Activated naive CD4-positive, alpha-beta T cell treated with anti-CD3 and anti-CD28 coated beads, Interleukin-2, amount 50 U/mL, for 16 hours (primary cell): ENCODE measurements at regions not wholly inside any gene's neighbourhood (a gene's known extent, or its start where the extent isn't known, plus 50 kb on each side); places are given as distances from the start of the nearest gene placed in this dataset.

Source experiments
- DNase-seq: peaks from one replicate; pipeline ENCODE4 v3.0.0-alpha.2; 2020

DNA sequence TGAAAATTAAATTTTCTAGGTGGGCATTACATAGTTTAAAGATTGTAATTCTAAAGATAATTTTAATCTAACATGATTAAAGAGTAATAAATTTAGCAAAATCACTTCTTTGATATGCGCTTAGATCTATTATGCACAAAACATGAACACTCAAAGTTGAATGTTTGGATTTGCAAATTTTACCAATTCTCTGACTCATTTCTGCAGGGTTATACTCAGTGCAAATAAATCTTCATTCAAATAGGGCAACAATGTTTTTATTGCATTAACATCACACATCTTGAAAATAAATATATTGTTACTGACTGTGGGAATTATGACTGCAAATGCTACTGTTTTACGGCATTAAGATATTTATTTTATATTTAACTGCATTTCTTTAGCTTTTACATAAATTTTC lies 110.7 kb downstream of the OGFRL1 start:
- DNase-seq: no peak

DNA sequence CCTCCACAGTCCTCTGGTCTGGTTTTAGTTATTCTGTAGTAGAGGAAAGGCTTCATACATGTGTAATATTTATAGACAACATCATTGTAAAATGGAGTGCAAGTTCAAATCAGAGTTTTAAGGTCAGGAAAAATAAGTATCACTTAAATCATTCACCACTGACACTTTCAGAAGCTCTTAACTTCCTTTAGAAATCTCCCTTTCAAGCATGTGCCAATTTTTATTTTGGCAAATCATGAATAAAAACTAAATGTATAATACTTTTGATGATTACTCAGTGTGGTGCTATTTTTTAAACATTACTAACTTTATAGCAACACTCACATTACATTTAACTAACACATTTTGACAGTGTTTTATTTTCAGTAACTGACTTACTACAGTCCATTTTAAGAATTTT lies 112.2 kb downstream of the OGFRL1 start:
- no peak for DNase-seq

DNA sequence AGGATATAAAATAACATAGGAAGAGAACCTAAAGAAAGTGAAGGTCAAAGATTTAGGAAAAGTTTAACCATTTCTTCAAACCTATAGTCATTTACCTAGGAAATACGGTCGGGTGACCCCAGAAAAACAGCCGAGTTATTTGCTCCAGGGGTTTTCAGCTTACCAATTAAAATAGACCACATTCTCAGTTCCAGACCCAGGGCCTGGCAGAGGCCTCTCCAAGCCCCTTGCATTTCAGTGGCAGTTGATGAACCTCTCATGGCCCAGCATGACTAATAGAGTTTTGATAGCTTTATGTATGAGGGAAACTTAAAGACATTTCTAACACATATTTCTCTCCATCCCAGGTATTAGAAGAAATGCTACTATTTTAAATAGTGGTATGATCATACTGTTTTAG lies 113.5 kb downstream of the OGFRL1 start:
- no peak for DNase-seq

DNA sequence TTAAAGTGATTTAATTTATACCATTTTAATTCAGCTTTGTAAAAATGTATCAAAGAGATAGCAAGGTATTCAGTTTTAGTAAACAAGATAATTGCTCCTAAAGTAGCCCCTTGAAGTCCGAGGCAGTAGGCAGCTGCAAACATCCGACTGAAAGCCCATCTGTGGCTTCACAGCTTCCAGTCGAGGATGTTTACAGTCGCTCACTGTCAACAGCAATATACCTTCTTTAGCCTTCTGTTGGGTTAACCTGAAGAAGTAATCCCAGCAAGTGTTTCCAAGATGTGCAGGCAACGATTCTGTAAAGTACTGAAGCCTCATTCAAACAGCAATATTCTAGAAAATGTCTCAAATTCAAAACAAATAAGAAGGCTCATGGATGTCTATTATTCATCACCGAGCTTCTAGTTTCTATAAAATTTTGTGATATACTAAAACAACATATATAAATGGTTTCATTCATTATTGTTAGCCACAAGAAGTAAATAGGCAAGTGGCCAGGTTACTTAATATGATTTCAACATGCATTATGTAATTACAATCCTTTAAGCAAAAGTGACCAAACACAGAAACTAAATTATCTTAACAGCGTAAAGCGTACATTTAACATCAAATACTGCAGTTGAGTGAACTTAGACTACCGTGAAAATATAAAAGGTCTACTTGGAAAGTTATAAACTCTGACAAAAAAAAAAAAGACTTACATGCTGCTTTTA lies 115.0 kb downstream of the OGFRL1 start:
- no peak for DNase-seq

DNA sequence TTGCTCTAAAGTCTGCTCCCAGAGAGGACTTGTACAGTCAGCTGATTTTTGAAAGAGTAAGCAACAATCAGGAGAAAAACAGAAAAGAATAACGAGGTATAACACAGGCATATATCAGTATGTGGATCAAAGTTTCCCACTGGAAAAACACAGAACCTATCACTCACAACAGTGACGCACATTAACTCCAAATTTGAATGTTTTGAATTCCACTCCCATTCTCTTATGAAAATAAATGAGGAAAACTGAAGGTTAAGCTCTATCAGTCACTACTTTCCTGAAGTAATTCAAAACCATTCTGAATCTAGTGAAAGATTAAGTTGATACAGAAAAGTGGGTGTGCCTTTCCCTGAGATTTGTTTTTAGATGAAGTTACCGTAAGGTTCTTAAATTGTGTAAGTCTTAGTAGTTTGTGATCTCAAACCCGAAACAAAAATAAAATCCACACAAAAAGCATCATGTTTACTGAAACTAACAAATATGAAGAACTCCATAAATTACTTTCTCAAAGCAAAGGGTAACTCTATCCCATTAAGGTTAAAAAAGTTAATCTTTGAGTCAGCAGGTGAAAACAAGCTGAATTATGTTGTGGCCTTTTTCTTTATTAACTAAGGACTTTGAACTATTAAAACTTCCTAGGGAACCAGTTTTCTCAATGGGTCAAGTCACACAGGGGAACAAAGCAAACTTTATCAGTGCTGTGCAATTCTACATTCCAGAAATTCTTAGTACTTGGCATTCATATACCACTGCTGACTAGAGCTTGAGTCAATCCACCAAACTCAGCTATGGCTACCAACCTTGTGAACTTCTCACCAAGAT lies 115.7 kb downstream of the OGFRL1 start:
- no peak for DNase-seq

DNA sequence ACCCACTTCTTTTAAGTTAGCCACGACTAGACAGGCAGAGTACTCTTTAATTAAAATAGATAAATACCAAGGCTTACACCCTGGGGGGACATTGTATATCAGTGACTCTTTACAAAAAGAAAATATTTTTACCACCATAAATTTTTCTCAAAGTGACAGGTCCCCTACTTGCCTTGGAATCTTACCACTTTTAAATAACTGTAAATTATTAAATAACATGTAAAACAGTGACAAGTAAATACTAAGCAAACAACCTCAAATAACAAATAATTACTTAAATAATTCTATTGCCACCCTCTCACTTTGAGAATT lies 116.3 kb downstream of the OGFRL1 start:
- no peak for DNase-seq

DNA sequence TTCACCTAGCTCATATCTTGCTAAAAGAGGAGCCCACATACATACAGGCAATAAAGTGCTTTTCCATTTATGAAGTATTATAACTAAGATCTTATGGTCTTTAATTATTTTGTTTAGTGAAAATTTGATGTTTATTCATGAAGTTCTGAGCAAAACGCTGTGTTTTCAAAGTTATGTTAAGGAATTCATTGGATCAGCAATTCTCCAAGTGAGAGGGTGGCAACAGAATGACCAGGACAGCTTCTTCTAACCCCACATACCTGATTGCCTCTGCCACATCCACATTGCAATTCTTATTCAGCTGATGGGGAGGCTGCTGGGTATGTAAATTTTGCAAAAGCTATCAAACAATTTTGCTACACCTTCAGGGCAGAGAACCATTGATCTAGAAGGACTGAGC lies 116.8 kb downstream of the OGFRL1 start:
- DNase-seq: no peak

DNA sequence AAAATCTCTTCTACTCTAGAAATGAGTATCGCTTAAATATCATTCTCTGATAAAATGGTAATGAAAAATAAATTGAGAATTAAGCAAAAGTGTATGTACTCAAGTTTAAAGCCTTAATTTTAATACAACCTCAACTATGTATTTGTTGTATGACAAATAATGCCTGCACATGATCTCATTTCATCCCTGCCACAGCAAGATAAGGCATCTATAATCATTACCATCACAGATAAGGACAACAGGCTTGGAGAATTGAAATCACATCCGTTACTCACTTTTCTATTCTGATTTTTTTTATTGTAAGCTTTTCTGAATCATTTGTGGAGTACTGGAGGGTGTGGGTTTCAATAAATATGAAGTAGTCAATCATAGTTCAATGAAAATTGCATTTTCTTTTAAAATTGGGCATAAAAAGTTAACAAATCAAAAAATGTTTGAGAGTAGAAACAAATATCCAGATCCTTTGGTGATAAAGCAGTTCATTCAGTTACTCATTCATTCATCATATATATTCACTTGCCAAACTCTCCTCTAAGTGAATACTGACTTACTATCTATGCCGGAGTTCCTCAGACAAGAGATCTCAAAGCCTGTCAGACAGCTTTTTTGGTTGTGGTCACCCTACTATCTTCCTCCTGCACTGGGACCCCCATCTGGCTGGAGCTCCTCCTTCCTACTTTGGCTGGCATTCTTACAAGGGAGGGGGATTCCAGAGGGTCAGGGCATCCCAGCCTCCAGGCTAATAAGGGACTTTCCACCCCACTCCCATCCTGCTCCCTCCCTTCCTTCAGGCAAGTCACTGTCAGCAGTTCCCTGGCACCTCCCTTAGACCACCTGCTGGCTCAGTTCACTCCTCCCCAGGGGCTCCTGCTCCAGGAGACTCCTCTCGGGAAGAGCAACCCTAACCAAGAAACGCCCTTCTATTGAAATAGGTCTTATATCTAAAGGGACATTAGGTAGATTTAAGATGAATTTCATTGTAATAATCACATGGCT lies 118.6 kb downstream of the OGFRL1 start:
- DNase-seq: no peak

DNA sequence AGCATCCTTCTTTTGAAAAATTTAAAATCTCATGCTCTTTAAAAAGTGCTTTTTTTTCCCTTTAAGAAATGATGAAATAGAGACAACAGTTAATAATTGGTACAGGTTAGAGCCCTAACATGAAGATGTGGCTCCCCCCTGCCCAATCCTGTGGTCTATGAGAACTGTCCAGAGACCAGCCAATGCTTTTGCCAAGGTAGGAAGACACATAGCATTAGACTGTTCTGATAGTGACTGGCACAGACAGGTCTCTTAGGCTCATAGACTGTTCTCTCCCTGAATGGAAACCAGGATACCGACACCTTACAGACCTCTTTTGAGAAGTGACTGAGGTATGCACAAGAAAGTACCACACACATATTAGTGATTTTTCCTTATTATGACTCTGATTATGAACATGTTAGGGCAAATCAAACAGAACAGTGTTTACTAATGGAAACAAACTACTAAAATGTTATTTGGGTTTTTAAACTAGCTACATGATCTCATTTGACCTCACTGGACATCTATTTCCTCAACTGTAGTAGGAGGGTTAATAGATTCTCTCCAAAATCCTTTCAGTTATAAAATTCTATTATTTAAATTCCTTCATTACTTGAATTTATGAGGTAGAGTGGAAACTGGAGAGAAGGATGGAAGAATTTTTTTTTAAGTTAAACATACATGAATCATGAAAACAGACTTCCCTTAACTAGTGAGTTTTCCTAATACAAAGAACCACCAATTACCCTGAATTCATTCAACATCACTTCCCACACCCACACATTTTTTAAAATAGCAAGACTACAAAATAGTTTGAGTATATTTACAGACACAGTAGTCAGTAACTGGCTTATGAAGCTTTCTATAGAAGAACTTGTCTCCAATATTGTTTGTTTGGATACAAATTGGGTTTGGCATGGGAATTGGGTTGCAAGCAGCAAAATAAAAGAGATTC lies 120.4 kb downstream of the OGFRL1 start:
- no peak for DNase-seq

DNA sequence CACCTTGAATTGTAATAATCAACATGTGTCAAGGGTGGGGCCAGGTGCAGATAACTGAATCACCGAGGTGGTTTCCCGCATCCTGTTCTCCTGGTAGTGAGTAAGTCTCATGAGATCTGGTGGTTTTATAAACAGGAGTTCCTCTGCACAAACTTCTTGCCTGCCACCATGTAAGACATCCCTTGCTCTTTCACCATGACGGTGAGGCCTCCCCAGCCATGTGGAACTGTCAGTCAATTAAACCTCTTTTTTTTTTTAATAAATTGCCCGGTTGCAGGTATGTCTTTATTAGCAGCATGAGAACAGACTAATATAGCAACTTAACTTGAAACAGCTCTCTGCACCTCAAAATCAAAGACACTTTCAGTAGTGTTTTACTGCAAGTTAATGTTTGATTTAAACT lies 121.6 kb downstream of the OGFRL1 start:
- no peak for DNase-seq

DNA sequence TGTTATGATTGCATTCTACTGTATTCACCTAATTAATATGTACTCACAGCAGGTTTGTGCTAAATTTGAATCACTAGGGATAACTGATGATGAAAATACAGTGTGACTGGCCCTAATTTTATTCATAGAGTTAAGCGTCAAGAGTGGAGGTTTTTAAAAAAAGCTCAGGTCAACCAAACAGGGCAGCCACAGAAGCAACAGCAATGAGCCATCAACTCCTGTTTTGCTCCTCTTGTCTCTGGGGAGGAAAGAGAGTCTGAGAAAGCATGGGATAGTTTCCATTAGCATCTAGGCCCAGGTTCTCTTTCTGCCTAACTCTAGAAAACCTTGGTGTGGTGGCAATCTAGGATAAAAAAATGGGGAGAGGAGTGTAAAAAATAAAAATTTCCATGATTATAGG lies 122.1 kb downstream of the OGFRL1 start:
- DNase-seq: no peak

DNA sequence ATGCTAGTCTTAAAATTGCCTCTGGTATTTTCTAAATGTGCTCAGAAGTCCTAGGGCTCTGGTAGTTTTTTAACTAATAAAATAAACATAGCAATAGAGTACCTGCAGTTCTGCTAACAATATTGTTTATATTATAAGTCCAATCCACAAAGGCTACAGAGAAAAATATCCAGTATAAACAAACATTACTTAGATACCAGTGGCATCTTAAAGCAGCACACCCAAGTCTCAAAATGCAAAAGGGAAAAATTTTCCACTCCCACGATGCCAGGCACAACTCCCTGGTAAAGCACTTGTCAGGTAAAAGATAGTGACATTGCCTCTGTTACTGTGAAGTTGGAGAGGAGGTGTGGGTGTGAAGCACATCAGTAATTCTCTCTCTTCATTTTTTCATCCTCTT lies 123.3 kb downstream of the OGFRL1 start:
- no peak for DNase-seq

DNA sequence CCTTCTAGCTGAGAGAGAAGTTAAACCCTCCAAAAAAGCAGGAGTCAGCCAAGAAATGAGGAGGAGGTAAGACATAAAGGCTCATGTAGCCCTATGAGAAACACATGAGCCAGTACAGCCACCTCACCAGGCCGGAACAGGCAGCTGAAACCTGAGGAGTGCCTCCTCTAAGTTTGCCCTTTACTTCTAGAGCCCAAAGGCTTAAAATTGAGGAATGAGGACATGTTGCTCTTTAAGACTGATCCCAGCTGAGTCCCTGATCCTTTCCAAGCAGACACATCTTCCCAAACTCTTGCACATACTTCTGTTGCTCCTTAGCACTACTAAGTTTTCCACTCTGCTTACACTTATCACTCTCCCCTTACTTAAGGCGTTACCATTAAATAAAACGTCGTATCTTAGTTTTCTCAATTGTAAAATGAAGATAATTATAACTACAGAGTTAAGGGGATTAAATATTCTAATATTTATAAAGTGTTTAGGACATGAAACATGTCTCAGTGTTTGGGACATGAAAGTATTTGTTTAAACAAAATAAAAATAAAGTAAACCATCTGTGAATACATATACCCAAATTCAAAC lies 124.0 kb downstream of the OGFRL1 start:
- DNase-seq: no peak

DNA sequence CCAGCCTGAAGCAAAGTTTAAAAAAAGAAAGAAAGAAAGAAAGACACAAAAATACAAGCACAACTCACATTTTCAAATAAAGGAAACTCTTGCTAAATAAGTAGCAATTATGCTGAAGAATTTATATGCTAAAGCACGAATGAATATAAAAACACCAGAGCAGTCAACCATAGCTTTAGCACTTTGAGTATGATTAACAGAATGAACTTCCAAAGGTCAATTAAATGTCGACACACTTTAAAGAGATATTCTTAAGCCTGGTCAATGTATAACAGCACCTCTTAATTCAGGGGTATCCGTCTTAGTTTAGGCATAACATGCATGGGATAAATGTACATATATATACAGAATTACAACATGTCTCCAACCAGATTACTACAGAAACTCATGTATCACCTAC lies 125.9 kb downstream of the OGFRL1 start:
- no peak for DNase-seq

DNA sequence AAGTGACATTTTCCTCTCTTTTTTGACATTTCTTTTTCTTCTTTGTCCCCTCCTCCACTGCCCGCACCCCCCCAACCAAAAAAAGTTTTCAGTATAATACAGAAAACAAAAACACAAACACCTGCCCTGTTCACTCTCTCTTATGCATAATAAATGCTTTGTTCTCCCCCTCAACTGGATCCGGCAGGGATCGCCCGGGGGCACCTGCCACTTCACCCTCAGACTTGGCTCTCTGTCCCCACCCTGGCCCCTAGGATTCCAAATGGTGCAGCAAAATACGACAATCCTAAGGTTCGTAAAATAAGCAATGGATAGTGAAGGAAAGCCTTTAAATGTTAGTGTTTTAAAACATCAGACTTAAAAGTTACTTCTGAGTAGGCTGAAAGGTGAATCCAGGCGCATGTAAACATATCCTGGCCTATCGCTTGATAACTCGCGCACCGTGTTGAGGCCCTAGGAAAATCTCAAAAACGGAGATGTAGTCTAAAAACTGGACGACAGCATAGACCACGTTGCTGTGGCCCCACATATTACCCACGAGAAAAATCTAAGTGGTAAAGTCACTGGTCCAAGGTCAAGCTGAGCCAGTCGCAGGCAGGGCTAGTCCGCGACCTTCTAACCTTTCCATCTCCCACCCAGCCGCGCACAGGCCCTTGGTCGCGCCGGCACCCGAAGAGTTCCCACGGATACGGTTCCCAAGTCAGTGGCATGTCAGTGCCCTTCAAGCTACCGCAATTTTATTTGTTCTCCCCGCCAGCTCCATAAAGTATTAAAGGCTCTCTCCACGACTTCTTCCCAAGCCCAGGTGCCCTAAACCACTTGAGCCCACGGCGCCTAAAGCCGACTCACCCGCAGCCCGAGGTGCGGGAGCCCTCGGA lies 130.8 kb downstream of the OGFRL1 start:
- no peak for DNase-seq

DNA sequence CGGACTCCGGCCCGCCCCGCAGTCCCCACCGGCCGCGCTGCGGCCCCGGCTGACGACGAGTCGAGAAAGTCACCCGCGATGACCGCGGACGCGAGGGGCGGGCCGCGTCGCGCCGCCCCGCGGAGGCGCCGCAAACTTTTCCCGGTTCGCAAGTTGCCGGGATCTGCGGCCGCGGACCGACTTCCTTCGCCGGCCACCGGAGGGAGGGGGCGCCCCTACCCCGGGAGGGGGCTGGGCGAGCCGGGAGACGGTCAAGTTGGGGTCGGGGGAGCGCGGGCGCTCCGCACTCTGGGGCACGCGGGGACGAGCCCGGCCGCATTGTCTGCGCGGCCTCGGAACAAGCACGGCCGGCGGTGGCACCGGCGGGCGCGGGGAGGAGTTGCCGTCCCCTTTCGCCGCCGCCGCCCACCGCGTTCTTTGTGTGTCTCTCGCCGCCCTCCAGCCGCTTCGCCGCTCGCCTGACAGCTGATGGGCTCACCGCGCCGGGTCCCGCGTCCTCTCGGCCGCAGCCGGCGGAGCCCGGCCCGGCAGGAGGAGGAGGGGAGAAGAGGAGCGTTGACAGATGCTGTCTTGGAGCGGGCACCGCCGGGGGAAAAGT lies 131.6 kb downstream of the OGFRL1 start:
- no peak for DNase-seq

DNA sequence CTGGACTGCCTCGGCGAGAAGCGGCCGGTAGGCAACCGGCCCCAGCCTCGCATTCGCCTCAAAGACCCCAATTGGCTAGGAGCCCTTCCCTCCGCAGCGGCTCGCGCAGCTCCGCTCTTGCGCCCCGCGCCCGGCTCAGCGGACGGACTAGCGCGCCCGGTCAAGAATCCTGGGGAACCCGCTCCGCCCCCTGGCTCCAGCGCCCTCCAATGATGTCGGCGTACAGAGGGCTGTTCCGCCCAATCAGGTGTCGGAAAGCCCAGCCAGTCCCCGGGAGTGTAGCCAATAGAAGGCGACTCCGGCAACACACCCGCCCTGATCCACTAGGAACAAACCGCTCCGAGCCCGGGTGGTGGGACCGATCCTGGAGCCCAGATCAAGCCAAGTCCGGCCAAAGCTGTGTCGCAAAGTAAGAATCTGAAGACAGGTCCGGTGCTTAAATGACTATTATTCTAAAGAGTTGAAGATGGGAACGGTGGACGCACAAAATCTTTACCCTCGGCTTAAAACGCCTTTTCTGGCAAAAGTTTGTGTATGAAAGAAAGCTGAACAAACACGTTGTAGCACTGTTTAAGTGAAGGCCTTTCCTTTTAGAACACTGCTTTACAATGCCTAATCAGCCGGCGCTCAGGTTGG lies 132.2 kb downstream of the OGFRL1 start:
- DNase-seq: peak; percentile 11

DNA sequence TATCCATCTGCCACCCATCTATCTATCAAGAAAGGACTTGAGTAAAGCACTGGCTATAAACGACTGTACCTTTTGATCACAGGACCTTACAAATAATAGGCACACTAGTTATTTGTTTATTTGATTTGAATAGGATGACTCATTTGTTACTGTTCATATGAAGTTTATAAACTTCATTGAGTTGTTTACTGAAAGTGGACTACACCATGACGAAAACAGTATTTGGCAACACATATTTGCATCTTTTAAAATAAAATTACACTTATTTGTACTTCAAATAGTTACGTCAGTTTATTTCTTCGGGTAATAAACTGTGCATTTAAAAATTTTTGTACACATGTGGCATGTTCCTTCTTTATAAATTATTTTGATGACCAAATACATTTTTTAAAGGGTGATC lies 133.0 kb downstream of the OGFRL1 start:
- DNase-seq: no peak

DNA sequence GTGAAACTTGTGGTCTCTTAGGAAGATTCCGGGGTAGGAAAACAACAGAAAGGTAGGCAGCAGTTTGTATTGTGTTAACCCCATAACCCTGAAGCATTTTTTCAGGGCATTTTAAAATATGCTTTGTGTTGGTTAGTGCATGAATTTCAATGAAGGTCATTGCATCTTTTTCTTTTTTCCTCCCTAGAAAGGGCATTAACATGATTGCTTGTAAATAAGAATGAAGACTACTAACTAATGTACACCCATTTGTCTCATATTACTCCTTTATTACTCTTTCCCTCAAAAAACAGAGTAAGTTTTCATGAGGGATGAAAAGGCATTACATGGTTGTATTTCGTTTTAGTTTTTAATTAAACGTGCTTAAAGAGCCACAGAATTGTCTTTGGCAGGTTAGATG lies 141.4 kb downstream of the OGFRL1 start:
- DNase-seq: no peak

DNA sequence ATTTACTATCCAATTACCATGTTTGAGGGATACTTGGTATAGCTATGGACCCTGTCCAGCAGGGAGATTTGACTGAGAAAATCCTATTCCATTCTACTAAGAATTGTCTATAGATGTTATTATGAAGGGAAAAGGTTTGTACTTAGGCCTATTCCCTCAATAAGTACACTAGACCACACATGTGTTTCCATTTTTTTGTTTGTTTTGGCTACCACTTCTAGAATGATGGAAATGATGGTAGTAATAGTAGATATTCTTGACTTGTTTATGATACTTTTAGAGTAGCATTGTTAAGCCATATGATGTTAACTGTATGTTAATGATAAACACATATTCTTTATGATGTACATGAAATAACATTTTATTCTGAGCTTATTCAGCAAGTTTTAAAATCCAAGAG lies 144.8 kb downstream of the OGFRL1 start:
- no peak for DNase-seq
